Fibroblast of skin of right quadriceps (primary cell): ENCODE measurements at regions not wholly inside any gene's neighbourhood (a gene's known extent, or its start where the extent isn't known, plus 50 kb on each side); places are given as distances from the start of the nearest gene placed in this dataset.

Experiments used
- DNase-seq: peaks from one replicate; pipeline ENCODE4 v3.0.0-alpha.2; 2013

DNA sequence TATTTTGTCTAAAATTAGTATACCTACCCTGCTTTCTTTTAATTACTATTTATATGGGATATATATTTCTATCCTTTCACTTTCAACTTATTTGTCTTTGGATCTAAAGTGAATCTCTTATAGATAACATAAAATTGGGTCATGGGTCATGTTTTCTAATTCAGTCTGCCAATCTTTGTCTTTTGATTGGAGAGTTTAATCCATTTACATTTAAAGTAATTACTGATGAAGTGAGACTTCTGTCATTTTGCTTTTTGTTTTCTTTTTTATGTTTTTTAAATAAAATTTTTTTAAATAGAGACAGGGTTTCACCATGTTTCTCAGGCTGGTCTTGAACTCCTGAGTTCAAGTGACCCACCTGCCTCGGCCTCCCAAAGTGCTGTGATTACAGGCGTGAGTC is 50.5 kb upstream of the PRDM1 start:
- DNase-seq = no peak

DNA sequence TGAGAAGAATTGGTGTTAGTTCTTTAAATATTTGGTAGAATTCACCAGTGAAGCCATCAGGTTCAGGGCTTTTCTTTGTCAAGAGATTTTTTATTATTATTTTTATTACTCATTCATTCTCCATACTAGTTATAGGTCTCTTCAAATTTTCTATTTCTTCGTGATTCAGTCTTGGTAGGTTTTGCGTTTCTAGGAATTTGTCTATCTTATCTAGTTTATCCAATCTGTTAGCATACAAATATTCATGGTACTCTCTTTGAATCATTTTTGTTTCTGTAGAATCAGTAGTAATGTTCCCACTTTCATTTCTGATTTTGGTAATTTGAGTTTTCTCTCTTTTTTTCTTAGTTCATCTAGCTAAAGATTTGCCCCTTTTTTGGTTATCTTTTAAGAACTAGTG is 52.3 kb upstream of the PRDM1 start:
- DNase-seq = no peak

DNA sequence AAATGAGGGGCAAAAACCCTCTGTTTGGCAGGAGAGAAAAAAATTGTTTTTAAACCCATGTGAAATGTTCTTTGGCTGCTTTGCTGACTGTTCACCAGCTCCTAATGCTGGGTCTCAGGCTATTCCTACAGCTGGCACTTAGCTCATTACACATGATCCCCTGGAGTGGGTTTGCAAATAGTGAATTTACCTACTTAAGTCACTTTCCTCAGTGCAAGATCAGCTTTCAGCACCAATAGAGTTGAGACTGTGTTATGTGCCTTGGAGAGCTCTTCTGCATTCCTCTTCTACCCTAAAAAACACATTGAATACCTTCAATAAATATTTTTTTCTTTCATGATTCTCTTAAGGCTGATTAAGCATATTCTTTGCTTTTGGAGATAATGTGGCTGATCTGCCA is 58.4 kb upstream of the PRDM1 start:
- peak; percentile 18 for DNase-seq

DNA sequence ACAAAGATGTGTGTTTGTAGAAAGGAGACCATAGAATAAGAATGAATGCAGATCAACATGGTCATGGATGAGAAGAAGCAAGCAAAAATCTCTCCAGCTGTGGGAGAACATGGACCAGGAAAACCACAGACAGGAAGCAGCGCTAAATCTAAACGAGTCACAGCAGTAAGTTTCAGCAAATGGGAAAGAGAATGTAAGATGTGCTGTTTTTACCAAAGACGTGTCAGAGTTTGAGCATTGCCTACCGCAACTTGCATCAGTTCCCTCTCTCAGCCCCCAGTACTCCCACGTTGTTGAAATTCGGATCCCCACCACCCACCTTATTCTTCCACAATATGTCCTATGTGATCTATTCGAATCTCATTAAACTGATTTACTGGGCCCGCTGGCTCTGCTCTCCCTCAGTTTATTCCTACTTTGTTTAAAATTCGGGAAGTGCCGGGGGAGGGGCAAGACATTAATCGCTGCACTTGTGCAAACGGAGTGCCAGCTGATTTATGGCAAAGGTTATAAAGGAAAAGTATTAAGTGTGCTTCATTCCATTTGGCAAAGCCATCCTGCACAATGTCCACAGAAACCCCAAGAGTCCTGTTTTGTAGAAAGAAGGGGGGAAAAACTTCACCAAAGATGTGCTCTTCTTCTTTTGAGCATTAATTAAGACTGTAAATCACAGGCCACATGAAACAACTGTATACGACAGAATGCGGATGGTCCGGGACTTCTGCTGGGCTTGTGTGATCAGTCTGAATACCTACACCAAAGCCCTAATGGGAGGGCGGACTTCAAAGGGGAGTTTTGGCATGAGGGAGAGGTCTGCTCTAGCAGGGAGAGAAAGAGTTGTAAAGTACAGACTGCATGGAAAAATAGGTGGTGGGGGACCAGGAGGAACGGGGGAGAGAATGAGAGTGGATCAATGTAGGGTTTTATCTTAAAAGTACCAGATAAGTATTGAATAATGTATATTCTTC is 59.1 kb upstream of the PRDM1 start:
- peak; percentile 80 for DNase-seq

DNA sequence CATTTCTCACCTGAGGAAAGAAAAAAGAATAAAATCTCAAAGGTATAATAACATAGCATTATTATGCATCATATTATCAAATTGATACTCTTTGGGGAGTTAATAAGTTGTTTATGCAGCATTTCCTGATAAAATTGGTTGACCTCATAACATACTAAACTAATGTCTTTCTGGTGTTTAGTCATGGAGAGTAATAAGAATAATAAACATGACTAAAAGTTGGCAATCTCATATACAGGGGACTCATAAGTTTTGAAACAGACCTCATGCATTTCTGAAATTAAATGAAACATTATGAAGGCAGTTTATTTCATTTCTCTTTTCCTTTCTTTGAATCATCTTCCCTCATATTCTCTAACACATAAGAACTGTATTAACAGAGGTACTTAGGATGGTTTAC is 60.5 kb upstream of the PRDM1 start:
- peak; percentile 42 for DNase-seq

DNA sequence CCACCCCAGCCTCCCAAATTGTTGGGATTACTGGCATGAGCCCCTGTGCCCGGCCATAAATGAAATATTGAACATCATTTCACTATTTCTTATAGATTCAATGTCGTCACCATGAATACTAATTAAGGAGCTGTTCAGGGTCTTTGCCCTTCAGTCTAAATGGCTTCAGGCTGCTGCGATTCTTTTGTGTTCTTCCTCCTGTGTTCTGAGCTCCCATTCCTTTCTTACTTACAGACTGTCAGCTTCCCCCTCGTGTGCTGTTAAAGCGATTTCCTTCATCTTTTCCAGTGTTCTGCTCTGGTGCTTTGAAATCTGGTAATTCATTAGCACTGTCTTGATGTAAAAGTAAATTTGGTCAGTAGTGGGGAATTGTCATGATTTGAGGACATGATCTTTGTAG is 63.3 kb upstream of the PRDM1 start:
- DNase-seq = no peak

DNA sequence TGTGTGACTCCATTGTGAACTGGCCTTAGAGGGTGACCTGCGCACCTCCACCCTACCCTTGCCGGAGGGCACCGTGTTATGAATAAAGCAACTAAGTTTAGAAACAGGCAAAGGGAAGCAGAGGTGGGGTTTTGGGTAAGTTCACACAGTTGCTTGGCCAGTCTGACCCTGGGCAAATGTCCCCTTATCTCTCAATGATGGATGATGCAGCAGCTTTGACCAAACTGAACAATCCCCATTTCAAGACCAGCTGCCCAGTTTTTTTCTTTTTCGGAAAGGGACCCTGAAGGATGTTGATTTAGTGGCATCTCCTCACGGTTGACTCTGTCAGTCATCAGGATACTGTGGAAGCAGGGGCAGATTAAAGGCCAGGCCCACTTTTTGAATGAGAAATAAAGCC is 68.7 kb upstream of the PRDM1 start:
- DNase-seq = no peak

DNA sequence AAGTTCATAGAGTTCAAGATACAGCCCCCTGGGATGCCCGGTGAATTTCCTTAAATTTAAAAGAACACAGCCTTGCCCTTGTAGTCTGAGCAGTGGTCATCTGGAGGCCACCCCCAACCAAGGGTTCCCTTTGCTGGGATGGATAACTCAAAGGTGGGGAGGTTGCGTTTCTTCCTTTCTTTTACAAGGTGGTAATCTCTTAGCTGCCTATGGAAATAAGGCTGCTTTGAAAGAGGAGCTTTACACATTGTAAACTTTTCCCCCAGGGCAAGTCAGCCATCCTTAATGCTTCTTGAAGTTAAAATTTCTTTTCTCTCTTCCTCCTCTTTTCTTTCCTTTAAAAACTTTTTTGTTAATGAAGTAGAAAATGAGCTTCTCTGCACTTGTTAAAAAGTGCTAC is 71.2 kb upstream of the PRDM1 start:
- DNase-seq = no peak

DNA sequence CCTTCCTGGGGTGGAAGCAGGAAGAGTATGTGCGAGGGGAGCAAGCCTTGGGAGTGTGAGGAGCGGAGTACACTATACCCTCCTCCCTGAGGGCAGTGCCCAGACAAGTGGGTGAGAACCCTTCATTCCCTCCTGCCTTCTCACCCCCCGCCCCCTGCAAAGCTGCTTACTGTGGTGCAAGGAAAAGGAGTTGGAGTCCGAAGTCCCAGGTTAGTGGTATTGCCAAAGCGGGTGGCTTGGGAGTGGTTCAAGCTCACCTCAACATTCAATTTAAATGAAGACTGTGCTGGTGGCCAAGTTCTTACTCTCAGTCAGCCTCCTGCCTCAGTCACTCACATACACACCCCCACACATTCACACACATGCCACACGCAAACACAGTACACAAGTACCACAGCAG is 74.7 kb upstream of the PRDM1 start:
- no peak for DNase-seq

DNA sequence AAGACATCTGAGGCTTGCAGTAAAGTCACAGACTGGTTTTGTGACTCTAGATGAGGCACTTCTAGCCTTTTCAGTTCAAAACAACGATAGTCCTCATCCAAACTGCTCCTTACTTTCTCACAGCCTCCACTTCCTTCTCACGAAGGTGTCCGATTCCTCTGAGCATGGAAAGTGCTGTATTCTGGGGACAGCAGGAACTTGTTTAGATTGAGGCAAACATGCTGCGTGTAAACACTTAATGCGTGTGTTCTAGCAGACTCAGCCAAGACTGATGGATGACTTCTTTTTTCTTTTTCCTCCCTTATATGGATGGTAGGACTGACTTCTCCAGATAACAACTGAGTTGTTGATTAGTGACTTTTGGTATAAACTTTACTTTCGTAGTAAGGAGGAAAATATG is 80.2 kb upstream of the PRDM1 start:
- DNase-seq = no peak

DNA sequence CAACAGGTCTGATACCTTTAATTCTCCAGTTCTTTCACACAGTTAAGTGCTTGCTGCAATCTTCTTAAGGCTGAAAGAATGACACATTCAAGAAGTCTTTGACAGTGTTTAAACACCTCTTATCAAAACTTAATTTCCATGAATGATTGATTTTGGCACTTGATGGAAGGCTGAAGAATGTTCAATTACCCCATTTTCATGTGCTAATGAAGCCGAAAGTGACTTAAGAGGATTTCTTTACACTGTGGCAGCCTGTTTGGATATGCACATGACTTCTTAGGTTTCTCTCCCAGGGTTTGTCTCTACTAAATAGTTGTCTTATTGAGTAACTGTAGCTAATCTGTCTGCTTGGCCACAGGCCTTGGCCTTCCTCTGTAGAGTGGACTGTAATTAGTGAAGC is 81.1 kb upstream of the PRDM1 start:
- DNase-seq = no peak

DNA sequence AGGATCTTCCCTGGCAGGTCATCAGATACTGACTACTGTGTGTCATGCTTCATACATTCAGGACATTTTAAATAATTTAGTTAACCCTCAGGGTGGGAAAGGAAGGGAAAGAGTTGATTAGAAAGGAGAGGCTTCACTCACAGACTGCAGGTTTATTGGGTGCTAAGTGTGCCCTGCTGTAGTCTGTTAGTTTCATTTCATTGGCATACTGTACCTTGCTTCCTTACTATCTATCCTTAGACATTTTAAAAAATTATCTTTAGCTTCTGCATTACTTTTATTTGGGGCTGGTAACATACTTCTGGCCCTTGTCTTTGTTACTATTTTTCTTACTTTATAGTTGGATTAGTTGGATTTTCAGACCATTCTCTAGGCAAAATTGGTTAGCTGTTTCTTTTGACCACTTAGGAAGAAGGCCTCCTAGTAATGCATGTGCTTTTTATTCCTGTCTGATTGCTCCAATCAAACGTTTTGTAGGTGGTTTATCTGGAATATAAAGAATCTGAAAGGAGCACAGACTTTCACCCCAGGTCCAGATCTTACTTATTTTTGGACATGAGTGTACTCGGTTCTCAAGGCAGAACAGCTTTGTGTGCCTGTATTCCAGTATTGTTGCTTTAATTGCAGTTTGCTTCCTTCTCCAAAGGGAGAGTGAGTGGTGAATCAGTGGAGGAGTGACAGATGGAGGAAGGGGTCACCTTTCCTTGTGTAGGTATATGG is 82.7 kb upstream of the PRDM1 start:
- DNase-seq = no peak

DNA sequence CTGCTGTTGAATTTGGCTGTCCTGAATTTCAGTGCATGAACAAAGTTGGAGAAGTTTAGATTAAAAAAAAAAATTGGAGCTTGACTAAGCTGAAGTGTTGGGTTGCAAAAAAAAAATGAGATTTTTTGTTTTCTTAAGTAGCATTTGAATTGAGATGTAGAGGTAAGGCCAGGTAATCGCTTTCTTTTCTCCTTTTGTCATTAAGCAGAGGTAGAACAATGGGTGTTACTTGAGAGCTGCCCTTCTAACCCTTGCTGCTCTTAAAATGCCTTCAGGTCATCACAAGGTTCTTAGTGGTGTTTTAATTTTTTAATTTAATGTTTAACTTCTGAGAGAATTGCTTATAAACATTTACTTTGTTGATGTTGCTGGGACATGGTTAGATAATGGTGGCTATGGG is 84.1 kb upstream of the PRDM1 start:
- no peak for DNase-seq

DNA sequence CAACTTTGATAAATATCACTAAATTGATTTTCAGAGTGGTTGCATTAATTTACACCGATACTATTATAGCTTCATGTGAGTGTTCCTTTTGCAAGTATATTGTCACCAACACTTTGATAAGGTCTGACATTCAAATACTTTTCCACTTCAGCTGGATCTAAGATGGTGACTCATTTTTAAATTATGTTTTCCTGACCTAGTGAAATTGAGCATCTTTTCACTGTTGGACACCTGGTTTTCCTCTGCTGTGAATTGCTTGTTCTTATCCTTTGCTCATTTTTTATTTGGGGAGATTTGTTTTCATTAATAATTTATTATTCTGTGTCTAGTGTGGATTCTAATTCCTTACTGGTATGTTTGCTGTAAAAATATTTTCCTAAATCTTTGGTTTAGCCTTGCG is 85.2 kb upstream of the PRDM1 start:
- DNase-seq = no peak

DNA sequence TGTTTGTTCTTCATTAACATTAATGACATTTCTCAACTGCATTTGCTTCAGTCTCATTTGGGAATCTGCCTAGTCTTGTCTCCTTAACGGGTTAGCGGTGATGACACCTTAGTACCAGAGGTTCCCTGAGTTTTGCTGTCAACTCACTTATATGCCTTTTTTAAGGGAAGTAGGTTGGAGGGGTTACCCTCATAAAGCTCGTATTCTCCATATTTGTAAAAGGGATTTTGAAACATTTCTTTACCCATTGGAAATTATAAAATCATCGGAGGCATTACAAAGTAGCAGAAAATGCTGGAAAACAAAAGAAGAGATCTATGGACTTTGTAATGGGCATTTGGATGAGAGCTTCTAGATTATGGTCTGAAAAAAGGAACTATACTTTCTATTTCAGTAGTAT is 88.7 kb upstream of the PRDM1 start:
- no peak for DNase-seq

DNA sequence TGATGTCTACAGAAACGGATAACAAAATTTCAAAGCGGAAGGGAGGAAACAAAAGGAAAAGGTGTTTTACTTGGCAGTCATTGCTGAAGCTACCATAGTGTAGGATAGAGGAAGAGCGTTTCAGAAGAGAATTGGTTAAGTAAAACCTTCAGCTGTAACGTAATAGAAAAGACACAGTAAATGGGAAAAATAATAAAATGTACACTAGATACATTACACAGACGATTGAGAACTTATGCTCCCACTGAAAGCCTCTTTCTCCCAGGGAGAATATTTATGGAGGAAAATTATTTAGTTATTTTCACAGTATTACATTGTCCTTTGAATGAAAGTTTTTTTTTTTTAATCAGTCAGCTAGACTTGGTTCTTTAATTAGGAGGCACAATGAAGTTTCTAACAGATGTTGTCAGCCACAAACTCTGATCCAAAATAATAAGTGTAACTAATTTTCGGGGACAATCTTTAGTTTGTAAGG is 90.7 kb upstream of the PRDM1 start:
- DNase-seq = no peak

DNA sequence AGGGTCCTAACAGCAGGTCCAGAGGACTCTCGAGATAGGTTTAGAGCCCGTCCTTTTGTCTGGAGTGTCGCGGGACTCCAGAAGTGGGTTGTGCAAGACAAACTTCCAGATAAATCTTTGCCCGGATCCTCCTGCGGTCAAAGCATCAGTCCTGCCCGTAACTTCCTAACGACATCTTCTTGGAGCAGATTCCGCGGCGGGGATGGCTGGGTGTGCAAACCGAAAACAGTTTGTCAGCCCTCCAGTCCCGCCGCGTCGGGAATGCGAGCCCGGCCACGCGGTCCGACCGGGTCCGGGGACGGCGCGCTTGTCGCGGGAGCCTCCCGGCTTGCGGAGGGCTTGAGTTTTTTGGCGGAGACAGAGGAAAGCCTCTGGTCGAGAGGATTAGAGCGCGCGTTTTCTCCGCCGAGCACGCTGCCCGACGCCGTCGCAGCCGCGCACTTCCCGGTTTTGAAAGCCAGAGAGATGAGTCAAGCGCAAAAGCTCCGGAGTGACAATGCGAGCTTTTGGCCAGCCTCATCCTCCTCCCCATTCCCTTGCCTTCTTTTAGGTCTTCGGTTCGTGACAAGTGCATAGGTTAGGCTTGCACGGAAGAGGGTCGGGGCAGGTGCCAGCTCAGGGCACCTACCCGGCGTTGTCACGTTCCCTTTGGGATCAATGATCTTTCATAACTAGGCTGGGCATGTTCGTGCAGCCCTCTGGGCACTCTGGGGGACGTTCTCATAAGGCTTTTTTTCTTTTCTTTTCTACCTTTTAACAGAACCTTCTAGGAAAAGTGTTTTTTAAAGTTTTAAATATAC is 91.3 kb upstream of the PRDM1 start:
- peak; percentile 82 for DNase-seq

DNA sequence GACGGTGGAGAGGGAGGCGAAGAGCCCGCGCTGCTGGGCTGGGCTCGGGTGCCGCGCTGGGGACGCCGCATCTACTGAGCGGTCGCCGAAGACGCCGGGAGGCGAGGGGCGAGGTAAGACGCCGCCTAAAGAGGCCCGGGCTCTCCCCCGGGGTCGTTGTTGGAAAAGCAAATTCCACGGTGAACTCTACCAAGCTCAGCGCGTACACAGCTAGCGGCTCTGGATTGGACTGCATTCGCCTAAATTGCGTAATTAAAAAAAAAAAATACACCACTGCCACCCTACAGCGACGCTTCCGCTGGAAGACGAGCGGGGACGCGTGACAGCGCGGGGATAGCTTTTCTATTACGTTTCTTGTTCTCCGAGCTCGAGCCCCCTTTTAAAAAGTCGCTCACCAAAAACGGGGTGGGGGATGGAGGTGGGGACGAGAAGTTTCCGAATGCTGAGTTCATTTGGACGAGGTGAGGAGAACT is 92.0 kb upstream of the PRDM1 start:
- DNase-seq = peak; percentile 62

DNA sequence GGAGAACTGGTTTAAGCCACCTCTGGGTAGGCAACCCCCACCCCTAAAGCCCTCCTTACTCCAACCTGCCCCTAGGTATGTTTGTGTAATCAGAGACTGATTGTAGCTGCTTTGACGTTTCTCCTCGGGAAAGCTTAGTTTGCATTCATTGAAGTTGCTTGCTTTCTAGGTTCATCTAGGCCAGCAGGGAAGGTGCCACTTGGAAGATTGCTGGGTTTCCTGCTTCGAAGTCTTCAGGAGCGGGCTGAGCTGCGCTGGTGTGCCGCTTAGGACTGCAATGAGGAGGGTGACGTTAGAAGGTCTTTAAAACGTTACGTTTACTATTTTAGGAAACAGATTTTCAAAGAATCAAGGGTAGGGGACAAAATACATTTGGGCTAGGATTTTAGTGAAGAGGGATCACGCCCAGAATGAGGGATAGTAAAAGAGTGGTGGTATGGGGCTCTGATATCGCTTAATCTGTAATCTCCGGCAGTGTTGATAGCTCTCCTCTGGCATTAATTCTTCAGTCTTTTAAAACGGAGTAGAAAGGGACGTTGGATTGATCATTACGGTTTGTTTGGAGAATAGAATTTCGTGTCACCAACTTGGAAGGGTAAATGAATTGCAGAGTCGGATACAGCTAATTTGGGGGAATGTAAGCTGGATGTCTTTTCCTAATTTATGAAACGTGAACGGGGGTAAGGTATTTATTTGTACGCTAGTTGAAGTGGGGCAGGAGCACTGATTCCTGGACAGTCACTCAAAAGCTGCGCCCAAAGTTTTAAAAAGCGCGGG is 92.6 kb upstream of the PRDM1 start:
- DNase-seq = no peak

DNA sequence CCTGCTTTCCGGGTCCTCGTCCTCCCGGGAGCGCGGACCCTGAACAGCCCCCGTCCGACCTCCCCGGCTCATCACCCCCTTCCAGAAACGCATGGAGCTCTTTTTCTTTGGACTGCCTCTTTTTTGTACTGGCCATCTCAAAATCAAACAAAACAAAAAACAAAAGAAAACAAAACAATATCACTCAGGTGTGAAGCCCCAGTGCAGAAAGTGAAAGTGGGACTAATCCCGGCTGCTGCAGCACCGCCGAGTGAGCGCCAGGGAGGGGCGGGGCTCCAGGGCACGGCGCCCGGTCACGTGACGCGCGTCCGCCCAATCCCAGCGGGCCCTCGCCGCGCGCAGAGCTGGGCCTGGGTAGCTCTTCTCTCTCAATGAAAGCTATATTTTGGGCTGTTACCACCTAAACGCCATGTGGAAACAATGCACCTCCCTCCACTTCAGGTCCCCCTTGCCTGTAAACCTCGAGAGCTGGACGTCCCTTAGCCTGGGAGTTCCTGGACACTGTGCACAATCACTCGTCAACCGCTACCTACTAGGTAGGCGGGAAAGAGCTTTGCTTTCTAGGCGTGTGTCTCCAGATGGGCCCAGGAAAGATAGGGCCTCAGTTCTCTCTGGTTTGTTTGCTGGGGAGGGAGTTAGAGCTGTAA is 93.7 kb upstream of the PRDM1 start:
- peak; percentile 76 for DNase-seq

DNA sequence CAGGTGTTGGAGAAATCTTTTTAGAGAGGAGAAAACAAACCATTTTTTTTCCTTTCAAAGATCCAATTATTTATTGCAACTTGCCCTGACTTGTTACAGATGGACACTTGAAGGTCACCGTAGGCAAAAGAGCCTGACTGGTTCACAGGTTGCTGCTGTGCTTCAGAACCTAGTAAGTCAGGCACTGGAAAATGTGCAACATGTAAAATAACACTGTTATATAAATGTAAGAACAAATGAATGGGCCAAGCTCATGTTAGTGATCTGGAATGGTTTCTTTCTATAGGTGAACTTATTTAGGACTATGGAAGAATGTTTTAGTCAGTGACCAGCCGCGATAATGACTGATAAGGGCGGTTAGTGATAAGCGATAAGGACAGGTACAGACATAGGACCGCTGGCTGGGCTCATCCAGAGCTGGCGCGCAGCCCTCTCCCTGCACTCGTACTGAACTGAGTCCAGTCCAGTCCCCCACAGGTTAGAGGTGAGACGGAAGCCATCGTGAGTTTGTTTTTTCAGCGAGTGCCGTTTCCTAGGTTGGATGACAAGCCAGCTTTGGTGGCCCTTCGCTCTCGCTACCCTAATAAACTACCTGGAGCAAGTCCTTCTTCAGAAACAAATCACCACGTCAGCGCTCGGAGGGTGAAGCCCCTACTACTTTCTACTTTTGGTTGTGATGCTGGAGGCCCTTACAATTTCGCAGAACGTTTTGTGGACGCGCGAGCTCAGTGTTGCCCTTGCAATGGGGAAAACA is 94.4 kb upstream of the PRDM1 start:
- DNase-seq = no peak
